NCI-H510A (cell line): ENCODE measurements at regions not wholly inside any gene's neighbourhood (a gene's known extent, or its start where the extent isn't known, plus 50 kb on each side); places are given as distances from the start of the nearest gene placed in this dataset.

ENCODE experiments used
- DNase-seq: peaks from one replicate; lab custom pipeline; 2025; lab: John Stamatoyannopoulos, UW

DNA sequence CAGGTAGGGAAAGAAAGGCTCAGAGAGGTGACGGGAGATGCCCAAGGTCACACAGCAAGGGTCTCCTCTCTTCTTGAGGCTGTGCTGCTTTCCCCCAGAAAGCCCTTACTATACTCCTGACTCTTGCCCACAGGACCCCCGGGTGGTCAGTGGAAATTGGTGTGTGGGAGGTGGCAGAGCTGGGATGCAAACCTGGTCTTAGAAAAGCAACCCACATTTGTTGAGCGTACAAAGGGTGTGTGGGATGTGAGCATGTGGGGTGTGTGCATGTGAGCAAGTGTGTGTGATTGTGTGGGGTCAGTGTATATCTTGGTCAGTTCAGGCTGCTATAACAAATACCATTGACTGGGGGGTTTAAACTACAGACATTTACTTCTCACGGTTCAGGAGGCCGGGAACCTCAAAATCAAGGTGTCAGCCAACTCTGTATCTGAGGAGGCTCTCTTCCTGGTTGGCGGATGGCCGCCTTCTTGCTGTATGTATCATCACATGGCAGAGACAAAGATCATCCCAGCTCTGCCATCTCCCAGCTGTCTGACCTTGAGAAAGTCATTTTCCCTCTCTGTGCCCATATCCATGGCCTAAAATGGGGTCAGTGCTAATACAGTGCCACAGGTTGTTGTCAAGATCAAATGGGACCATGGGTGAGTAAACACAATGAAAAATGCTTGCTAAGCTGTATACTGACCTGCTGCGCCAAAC is 268.5 kb downstream of the PTPRU start:
- no peak for DNase-seq

DNA sequence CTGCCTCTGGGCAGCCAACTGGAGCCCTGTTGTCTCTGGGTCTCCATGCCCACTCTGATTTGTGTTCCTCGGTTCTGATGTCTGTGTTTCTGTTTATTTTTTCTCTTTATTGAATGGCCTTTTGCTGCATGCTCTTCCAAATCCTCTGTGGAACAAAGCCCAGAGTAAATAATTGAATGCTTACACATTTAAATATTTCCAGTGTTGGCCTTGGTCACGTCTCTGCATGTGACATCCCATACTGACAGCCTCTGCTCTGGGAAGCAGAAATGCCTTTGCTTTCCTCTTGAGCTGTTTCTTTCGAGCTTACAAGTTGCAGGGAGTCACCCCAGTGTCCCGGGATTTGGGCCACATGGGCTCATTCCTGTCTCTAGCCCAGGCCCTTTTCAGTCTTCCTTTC is 267.9 kb downstream of the PTPRU start:
- DNase-seq, result no peak

DNA sequence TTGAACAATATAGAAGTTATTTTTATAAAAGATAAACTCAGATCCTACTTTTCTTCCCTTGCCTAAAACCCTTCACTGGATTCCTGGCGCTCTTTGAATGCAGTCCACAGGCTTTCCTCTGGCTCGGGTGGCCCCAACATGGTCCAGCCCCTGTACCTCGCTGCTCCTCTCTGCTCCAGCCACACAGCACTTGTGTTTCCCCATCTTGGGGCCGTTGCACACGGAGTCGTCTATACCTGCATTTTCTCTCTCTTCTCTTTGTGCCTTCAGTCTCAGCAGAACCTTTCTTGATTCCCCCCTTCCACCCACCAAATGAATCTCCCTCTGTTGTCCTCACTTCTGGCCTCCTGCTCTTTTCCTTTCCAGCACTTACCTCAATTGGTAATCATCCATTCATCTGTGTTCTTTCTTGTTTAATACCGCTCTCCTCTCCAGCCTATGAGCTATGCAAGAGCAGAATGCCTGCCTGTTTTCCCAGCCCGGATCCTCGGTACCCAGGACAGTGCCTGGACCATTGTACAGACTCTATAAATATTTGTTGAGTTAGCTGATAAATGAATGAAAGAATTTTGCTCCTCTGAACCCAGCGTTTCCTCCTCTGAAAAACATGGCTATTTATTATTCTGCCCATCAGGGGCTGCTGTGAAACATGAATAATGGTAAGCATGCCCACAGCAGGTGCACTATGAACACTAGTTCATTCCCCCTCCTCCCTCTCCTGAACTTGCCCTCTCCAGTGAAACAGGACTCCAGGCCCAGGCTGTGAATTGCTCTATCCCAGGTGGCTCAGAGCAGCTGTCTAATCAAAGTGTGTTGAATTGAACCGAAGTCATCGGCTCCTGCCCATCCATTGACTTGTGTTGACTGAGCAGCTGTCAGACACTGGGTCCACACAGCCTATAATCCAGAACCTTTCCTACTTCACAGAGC is 266.9 kb downstream of the PTPRU start:
- peak; percentile 71 for DNase-seq

DNA sequence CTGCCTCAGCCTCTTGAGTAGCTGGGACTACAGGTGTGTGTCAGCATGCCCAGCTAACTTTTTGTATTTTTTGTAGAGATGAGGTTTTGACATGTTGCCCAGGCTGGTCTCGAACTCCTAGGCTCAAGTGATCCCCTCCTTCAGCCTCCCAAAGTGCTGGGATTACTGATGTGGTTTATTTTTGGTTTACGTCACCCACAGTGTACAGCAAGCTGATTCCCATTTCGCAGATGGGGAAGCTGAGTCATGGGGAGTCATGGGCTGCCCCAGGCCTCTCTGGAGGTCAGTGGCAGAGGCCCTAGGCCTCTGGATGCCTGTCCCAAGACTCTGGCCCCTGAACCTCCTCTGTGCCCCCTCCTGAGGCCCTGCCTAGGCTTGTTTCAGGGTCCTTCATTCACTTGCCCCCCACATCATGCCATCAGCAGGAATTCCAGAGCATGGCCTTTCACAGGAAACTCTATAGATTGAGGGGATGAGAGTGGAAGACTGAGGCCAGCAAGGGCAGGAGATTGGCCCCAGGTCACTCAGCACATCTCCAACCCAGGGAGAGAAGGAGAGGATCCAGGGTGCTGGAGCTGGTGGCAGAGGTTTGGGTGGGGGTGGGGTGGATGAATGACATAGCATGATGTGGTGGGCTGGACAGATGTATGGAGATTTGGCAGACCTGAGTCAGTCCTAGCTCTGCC is 266.0 kb downstream of the PTPRU start:
- DNase-seq, result no peak

DNA sequence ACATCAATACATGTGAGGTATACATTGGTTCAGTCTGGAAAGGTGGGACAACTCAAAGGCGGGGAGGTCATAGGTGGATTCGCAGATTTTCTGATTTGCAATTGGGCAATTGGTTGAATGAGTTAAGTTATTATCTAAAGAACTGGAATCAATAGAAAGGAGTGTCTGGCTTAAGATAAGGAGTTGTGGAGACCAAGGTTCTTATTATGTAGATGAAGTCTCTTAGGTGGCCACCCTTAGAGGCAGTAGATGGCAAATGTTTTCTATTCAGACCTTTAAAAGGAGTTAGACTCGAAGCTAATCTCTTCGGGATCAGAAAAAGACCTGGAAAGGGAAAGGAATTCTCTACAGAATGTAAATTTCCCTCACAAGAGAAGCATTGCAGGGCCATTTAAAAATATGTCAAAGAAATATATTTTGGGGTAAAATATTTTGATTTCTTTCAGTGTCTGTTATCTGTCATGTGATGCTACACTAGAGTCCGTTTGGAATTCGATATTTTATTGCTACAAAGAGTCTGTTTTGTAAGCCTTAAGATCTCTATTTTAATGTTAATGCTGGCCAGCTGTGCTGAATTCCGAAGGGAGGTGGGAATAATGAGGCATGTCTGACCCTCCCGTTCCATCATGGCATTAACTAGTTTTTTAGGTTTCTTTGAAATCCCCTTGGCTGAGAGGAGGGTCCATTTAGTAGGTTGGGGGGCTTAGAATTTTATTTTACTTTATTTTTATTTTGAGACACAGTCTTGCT is 265.1 kb downstream of the PTPRU start:
- no peak for DNase-seq

DNA sequence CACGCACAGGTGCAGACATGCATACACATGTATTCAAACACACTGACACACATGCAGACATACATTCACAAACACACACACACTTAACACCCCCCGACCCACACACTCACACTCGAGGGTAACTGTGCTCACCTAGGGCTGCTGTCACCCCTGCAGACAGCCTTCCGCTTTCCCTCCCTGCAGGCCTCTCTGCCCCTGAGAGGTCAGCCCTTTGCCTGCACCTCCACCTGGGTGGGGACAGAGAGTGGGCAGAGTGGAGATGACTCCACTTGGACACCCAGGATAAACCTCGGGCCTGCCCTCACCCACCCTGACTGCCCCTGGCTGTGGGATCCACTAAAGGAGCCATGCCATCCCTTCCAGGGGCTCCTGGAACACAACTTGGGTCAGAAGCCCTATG is 264.3 kb downstream of the PTPRU start:
- DNase-seq, result no peak

DNA sequence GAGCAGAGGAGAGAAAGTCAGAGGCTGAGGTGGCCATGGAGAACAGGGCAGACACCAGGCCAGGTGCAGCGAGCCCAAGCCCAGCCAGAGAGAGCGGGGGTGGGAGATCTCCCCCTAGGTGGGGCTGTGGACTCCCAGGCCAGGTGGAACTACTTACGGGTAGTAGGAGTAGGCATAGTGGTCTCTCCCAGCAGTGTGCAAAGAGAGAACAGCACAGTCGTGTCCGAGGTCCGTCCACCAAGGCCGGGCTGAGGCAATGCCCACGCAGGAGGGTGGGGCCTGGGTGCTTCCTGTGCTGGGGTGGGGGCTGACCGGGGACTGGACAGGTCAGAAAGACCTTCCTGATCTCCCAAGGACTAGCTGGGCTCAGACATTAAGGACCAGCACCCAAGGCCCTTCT is 263.7 kb downstream of the PTPRU start:
- no peak for DNase-seq

DNA sequence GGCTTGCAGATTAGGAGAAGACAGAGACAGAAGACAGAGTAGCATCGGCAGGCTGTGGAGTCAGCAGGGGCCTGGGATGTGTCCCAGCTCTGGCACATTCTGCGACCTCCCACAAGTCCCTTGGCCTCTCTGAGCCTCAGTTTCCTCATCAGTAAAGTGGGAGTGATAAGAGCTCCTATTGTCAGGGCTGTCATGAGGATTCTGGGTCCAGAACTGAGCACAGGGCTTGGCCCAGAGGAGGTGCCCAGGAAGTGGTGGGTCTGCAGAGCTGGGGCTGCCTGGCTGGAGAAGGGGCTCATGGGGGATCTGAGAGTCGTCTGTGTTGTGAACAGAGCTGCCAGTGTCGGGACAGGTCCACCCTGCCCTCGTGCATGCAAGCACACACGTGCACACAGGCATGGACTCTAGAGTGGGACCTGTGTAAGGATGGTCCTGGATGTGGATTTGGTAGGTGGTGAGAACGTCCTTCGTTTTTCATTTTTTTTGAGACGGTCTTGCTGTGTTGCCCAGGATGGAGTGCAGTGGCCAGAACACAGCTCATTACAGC is 262.9 kb downstream of the PTPRU start:
- DNase-seq, result no peak

DNA sequence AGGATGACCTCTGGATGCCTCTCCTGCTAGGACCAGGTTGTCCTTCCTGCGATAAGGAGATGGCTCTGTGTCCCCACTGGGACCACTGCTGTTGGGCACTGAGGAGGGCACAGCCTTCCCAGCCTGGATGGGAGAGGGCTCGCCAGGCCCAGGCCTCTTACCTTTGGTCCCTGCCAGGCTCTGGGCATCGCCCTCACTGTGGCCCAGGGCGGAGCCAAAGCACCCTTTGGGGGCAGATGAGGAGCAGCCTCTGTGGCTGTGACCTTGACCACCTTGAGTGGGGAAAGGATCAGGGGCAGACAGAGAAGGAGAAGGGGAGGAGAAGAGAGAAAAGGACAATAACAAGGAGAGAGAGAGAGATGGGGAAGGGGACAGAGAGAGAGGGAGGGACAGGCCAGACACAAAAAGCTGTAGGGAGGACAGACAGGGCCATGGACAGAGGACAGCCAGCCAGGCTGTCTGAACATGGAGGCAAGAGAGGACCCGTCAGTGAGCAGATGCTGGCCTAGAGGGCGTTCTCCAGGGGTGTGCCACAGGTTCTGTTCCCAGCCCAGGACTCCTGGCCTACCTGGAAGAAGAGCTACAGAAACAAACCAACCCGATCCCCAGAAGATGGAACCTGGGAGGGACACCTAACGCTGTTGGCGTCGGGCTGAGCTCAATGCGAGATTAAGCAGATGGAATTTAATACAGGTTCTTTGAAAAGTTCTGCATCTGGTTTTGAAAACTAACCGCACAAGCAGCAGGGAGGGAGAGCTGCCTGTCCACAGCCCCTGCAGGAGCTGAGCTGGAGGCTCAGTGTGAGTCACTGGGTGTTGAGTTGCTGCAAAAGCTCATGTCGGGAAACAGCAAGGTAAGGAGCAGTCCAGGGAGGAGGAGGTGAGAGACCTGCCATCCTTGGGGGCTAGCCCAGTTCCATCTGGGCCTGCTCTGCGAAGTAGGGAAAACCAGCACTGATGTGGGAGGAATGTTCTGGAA is 262.1 kb downstream of the PTPRU start:
- DNase-seq, result no peak

DNA sequence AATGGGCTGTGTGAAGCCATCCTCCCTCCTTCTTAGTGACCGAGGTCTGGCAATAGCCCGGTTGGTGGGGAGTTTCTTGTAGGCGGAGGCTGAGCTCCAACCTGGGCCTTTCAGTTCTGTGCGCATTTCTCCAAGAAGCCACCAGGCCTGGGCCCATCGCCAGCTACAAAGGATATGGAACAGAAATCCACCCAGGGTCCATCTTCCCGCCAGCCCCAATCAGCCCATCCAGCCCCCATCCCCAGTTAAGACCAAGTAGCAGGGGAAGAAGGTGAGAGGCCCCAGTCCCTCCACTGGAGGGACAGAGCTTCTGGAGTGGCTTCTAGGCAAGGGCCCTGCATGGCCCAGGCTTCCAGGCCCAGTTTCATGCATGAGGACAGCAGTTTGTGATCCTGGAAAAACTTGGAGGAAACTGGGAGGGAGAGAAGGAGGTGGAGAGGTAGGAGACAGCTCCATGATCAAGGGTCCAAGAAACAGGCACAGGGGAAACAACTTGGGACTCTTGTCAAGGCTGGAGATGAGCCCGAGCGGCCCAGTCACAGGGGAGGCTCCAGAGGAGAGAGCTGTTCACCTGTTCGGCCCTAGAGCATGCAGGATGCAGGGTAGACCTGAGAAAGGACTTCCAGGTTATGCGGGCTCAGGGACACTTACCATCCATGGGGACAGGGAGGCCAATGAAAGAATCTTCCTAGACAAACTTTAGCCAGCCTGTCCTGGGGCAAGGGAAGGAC is 261.2 kb downstream of the PTPRU start:
- no peak for DNase-seq

DNA sequence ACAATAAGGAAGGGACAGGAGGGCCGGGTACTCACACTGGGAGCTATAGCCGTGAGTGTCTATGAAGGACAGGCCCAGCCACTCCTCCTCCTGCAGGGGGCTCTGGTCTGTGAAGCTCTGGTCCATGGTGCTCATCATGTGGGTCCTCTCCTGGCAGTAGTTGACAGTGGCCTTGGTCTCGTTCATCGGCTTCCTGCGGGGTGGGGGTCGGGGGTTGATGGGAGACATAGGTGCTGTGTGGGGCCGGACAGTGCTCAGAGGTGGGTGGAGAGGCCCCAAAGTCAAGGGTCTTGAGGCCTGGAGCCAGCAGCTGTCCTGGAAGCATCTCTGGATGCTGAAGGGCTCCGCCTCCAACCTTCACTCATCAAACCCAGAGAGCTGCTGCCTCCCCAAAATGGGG is 260.4 kb downstream of the PTPRU start:
- DNase-seq, result no peak

DNA sequence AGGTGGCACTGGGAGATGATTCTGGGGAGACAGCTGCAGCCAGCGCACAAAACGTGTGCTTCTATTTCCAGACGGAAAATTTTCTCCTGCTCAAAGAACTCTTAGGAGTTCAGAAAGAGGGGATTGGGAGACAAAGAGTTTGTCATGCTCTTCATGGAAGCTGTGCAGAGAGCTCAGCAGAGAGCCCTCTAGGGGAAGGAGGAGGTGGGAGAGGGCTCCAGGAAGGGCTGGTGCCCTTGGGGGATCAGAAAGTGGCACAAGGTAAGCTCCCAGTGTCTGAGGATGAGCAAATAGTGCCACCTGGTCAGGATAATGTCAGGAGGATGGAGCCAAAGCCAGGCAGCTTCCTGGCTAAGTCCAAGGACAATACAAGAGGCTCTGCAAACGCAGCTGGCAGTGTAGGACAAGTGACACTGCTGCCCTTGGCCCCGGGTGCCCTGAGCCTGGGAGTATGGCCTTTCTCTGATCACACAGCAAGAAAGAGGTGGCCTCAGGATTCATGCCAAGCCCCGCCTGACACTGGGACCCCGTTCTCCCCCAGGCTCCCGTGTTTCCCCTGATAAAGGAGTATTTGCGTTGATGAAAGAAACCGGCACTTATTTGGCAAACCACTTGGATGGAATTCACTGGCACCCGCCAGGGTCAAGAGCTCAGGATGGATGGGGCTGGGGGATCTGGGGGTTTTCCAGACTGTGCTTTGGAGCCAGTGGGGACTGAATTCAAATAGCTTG is 254.0 kb downstream of the PTPRU start:
- DNase-seq, result peak; percentile 46

DNA sequence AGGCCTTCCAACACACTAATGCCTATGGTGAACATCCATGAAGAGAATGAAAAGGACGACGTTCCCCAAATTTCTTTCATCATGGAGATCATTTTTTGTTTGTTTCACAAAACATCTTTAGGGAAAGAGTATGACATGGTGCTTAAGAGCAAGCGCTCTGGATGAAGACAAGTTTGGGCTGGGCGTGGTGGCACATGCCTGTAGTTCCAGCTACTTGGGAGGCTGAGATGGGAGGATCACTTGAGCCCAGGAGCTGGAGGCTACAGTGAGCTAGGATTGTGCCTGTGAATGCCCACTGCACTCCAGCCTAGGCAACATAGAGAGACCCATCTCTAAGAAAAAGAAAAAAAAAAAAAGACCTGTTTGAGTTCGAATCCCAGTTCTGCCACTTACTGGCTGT is 253.1 kb downstream of the PTPRU start:
- no peak for DNase-seq

DNA sequence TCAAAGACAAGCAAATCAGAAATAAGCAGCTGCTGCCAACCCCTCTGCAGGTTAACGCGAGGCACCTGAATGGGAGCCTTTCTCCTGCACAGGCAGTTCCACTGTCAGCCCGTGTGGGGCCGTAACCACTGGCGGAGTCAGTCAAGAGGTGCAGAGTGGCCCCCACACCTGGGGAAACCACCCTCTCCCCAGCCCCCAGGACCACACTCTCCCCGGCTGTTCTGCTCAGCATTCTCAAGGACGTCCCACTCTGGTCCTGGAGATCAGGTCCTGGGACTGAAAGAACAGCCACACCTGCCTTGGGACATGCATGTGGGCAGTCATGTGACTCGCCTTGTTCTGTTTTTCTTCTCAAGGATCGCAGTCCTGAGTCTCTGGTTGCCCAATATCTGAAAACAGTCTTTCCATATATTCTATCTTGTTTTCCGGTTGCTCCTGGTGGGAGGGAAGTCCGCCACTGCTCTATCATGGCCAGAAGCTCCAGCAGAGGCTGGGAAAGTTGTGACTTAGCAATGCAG is 252.5 kb downstream of the PTPRU start:
- DNase-seq, result no peak

DNA sequence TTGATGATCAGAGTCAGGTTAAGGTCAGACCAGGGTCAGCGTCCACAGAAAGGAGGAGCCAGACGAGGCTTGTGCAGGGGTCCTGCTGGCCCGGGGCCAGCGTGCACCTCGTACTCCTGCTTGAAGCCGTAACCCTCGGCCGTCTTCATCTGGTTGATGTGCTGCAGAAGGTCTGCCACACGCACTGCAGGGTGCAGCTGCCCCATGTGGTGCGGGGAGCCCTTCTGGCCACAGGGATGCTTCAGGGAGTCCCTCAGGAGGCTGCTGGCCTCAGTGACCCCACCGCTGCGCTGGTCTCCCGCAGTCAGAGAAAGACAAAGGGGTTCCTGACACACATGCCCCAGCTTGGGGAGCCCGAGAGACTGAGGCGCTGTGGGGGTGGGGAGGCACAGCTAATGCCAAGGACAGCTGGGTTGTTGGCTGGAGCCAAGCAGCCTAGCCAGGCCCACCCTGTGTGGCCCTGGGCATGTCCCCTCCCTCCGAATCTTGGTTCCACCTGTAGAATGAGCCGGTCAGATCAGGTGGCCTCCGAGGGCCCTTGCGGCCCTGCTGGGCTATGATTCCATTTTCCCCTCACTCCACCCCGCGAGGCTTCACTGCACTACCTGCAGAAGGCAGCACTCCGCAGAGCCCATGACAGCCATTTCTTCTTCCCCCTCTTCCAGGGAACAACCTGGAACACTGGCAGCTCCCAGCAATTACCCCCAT is 251.9 kb downstream of the PTPRU start:
- DNase-seq, result no peak

DNA sequence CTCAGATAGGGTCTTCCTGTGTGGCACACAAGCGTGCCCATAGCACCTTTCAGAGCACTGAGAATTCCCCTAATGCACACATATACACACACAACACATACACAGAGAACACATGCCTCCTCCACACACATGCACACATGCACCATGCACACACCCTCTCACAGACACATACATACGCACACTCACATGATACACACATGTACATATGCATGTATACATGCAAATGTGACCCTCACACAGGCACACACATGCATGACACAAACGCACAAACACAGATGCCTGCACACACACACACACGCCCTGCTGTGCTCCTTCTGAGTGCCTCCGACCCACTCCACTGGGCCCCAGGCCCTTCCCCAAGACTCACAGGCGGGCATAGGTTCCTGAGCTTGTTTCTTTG is 251.0 kb downstream of the PTPRU start:
- DNase-seq, result no peak

DNA sequence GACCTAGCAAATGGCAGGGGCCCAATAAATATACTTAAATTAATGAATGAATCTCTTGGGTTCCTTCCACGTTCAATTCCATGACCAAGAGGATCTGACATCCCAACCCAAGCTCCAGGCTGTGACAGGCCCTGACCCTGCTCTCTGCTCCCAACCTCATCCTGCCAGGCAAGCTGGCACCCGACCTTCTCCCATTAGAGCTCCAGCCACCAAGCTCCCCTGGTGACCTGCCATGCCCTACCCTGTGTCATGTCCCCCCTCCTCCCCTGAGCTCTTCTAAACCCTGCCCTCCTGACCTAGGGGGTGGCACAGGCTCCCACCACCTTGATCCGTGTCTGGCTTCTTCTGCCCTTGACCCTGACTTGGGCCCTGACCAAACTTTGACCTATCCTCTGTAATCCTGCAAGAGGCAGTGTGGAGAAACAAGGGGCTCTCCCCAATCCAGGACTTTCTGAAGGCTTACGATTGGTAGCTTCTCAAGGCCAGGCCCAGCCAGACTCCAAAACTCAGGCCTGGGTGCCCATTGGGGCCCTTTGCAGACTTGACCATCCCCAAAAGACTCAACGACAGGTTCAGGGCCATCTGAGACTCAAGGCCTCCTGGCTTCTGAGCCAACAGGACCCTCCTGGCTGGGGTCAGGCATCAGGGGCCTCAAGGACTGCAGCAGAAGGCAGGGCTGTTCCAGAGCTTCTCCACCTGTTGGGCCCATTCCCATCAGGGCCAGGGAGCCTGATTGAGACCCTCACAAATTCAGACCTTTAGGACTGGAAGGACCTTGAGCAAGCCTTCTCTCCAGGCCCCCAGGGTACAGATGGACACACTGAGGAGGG is 249.0 kb downstream of the PTPRU start:
- no peak for DNase-seq
